GM10248 (cell line): ENCODE measurements at regions not wholly inside any gene's neighbourhood (a gene's known extent, or its start where the extent isn't known, plus 50 kb on each side); places are given as distances from the start of the nearest gene placed in this dataset.

Experiments used
- CTCF ChIA-PET: fragments of 300-600 bp; sonication (Branson Sonifier 250); formaldehyde crosslinking; extraction: SDS; loops from one replicate; lab custom pipeline; 2021; ENCODE audit warnings: antibody characterized with exemption; lab: Yijun Ruan, JAX
- POLR2A ChIA-PET: fragments of 350-650 bp; sonication (Branson Sonifier 250); formaldehyde crosslinking; extraction: SDS; loops from one replicate; lab custom pipeline; 2020; ENCODE audit warnings: antibody characterized with exemption; lab: Yijun Ruan, JAX
- DNase-seq: peaks from one replicate; pipeline ENCODE4 v3.0.0; 2012; ENCODE audit errors: extremely low spot score
- TF ChIP-seq, protein P1 (sequence below): IDR thresholded peaks from 2 replicates; pipeline ENCODE4 v1.5.1; 2012; ENCODE audit warnings: mild to moderate bottlenecking, low read depth; ENCODE audit errors: extremely low read depth, missing control alignments, control extremely low read depth

- CTCF ChIA-PET = no interaction called here
- POLR2A ChIA-PET = no interaction called here
- no peak for DNase-seq
- TF ChIP-seq, protein P1, sequence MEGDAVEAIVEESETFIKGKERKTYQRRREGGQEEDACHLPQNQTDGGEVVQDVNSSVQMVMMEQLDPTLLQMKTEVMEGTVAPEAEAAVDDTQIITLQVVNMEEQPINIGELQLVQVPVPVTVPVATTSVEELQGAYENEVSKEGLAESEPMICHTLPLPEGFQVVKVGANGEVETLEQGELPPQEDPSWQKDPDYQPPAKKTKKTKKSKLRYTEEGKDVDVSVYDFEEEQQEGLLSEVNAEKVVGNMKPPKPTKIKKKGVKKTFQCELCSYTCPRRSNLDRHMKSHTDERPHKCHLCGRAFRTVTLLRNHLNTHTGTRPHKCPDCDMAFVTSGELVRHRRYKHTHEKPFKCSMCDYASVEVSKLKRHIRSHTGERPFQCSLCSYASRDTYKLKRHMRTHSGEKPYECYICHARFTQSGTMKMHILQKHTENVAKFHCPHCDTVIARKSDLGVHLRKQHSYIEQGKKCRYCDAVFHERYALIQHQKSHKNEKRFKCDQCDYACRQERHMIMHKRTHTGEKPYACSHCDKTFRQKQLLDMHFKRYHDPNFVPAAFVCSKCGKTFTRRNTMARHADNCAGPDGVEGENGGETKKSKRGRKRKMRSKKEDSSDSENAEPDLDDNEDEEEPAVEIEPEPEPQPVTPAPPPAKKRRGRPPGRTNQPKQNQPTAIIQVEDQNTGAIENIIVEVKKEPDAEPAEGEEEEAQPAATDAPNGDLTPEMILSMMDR = no peak
Measured at GRCh38 chr12:74641694-74642093, 104.1 kb downstream of the ATXN7L3B start.

DNA sequence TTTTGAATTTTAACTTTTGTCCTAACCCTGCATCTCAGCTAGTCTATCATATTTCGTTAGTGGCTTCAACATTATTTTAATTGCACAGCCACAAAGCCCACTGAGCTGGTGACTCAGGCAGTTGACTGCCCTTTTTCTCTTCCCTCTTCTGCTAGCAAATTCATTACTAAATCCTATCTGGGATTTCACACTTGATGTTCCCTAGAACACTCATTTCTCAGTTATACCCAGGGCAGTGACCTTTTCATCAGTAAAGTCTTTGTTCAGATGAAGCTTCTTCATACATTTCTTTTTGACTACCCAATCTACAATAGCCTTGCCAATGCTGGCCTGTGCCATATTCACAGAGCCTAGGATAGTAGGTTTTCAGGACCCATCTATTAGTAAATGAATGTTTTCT is 107.0 kb downstream of the ATXN7L3B start:
- CTCF ChIA-PET = no interaction called here
- POLR2A ChIA-PET = no interaction called here
- no peak for DNase-seq
- TF ChIP-seq, protein P1 = no peak

- DNase-seq = no peak
- TF ChIP-seq, protein P1 = no peak
- ChIA-PET CTCF (no interaction called here), POLR2A (no interaction called here)
Measured at GRCh38 chr12:74646831-74647230, 109.2 kb downstream of the ATXN7L3B start.

DNA sequence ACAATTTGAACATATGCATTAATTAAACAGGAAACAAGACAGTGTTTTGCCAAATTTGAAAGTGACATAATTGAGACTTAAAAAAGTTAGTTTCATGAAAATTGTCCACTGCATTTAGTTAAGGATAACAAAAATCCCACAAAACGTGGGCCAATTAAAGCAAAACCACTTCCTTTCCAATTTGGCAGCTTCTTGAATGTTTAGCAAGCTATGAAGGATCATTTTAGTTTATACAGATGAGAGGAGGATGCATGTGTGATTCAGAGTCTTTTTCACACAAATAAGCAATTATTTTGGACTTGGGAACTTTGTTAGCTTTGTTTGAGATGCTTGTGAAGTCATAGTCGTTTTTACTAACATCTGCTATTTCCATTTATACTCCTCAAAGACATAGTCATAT is 109.6 kb downstream of the ATXN7L3B start:
- POLR2A ChIA-PET = no interaction called here
- TF ChIP-seq, protein P1 = no peak
- no peak for DNase-seq
- CTCF ChIA-PET = no interaction called here

GRCh38 chr12:74656251-74656650 is 118.6 kb downstream of the ATXN7L3B start:
- ChIA-PET POLR2A (no interaction called here), CTCF (no interaction called here)
- TF ChIP-seq, protein P1 = no peak
- no peak for DNase-seq

DNA sequence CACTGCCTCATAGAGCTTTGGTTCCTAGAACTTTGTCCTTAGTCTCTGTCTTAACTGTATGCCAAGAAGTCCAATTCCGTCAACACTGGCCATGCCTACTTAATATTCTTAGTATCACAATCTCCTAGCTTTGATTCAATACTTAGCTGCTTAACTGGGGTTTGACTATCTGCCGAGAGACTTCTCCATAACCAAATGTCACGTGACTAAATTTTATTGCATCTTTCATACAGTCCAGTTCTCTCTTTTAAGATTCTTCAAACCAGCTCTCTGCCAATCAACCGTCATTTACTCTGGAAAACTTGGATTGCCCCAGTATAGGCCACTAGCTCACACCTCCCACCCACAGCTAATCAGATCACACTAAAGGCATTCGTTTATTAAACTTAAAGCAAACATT is 122.8 kb downstream of the ATXN7L3B start:
- TF ChIP-seq, protein P1 = no peak
- CTCF ChIA-PET = interaction anchor here (0.7 to 1.1 kb wide), 2 partner anchors 13 to 17 kb away, joined by 3 read pairs; no protein-coding TSS in a partner anchor
- POLR2A ChIA-PET = no interaction called here
- no peak for DNase-seq

DNA sequence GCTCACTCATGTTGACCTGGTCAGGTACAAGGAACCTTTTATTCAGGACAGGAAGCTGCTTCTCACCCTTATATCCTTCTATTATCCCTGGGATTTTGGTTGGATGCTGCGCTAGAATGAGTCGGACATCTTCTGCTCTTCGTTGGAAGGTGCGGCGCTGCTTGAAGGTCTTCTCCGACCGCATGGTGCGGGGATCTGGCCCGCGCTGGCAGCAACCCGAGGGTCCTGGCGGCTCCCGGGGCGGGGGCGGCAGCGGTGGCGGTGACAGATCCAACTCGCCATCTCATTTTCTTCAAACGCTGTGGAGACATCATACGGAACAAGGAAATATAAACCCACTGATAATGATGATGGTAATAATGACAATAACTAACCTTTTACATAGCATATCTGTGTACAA is 126.3 kb downstream of the ATXN7L3B start:
- DNase-seq = no peak
- ChIA-PET CTCF (no interaction called here), POLR2A (no interaction called here)
- TF ChIP-seq, protein P1 = no peak
